Spleen (tissue), 11 donors: ENCODE measurements at regions not wholly inside any gene's neighbourhood (a gene's known extent, or its start where the extent isn't known, plus 50 kb on each side); places are given as distances from the start of the nearest gene placed in this dataset.

ENCODE experiments used
- DNase-seq: peaks from one replicate; pipeline ENCODE4 v3.0.0-alpha.2; 2020
- H3K27ac ChIP-seq, 8 donors: fragments of 200-600 bp; sonication (generic) in 7 of 8; 1 replicate in 4 of 8; 2 replicates in 4 of 8; pipeline versions ENCODE4 v1.5.0 to v1.8.0; 2016 to 2021; ENCODE audit warnings: inconsistent platforms in 4 of 8, mild to moderate bottlenecking in 4 of 8, moderate library complexity in 1 of 8
- H3K27me3 ChIP-seq, 7 donors: fragments of 200-600 bp; sonication (generic) in 6 of 7; replicated peaks in 1 of 7; 1 replicate in 4 of 7; 2 replicates in 3 of 7; pipeline versions ENCODE4 v1.5.0 to v1.8.0; 2016 to 2021; ENCODE audit warnings: inconsistent platforms in 3 of 7, mild to moderate bottlenecking in 1 of 7
- H3K36me3 ChIP-seq, 6 donors: fragments of 200-600 bp; sonication (generic) in 5 of 6; 1 replicate in 4 of 6; 2 replicates in 2 of 6; pipeline versions ENCODE4 v1.5.0 to v1.8.0; 2016 to 2021; ENCODE audit warnings: inconsistent platforms in 2 of 6
- H3K4me1 ChIP-seq, 6 donors: fragments of 200-600 bp; sonication (generic) in 5 of 6; 1 replicate in 3 of 6; 2 replicates in 3 of 6; pipeline versions ENCODE4 v1.5.0 to v1.8.0; 2016 to 2021; ENCODE audit warnings: inconsistent platforms in 3 of 6
- H3K4me3 ChIP-seq, 8 donors: fragments of 200-600 bp; sonication (generic) in 7 of 8; 1 replicate in 4 of 8; 2 replicates in 4 of 8; pipeline versions ENCODE4 v1.5.0 to v1.8.0; 2016 to 2021; ENCODE audit warnings: inconsistent platforms in 4 of 8, mild to moderate bottlenecking in 4 of 8, moderate library complexity in 2 of 8
- H3K9me3 ChIP-seq, 8 donors: fragments of 200-600 bp; sonication (generic) in 7 of 8; 1 replicate in 4 of 8; 2 replicates in 4 of 8; pipeline versions ENCODE4 v1.5.0 to v1.8.0; 2016 to 2021; ENCODE audit warnings: inconsistent platforms in 4 of 8
- CTCF ChIP-seq, 11 experiments: fragments of 200-600 bp in 7 of 11; fragments of 450-650 bp in 4 of 11; sonication (generic) in 4 of 11; IDR thresholded peaks in 8 of 11; conservative IDR thresholded peaks in 3 of 11; 1 replicate in 7 of 11; 2 replicates in 4 of 11; pipeline versions ENCODE4 v1.4.0 to v1.8.0; 2016 to 2021; ENCODE audit warnings: antibody characterized with exemption in 11 of 11, inconsistent platforms in 4 of 11, mild to moderate bottlenecking in 1 of 11
- POLR2A ChIP-seq, 3 donors: fragments of 450-650 bp; IDR thresholded peaks; one replicate each; pipeline ENCODE4 v1.5.1; 2017; ENCODE audit warnings: antibody characterized with exemption in 3 of 3, mild to moderate bottlenecking in 1 of 3
- POLR2AphosphoS5 ChIP-seq, 3 donors: sonication (generic); formaldehyde crosslinking; IDR thresholded peaks; one replicate each; pipeline ENCODE4 v1.5.1; 2017; ENCODE audit warnings: antibody characterized with exemption in 3 of 3
- WGBS, 5 donors: extraction: QIAGEN DNeasy Blood & Tissue Kit in 3 of 5; methylation state at CpG; one replicate each; pipeline versions ENCODE4 v1.1.5 to v1.1.7; 2013 to 2018; 5-methylcytosine and 5-hydroxymethylcytosine counted together
- intact Hi-C: fragments of 100-400 bp; cut with DNase I; formaldehyde crosslinking; loops from one replicate; pipeline ENCODE4 v1.15.0; 2023; ENCODE audit warnings: low total_unique reads
- donor health status: healthy with polysubstance abuse.
- donor health status: DM: no; HTN: no; CAD: no; lungs with moderate emphysema.
- donor health status: DM: no; HTN: no; CAD: no.
- donor health status: Bipolar disorder and iron deficiency.
- donor health status: healthy.
- donor health status: DM: no; HTN: no; CAD: no.
- donor health status: DM: yes; HTN: yes; CAD: no.

DNA sequence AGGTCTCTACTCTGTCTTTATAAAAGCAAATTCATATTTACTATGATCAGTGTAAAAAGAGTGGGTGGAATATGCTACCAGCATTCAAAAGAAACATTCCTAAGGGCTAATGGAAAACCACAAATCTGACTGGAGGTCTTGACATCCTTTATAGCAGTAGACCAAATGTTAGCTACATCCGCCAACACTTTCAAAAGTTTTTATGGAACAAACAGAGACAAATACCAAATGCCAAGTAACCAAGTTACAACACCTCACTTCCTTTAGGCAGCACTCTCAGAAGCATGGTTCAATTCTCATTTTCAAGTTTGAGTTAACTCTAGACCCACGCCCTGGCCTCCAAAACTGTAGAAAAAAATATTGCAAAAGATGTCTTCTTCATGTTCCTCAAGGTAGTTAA, 78.3 kb upstream of the SETBP1 start:
- Histone ChIP-seq H3K4me3 (no peak overlapping the region), H3K27me3 (no peaks in the 10 kb centered on the region), H3K9me3 (no peaks in the 10 kb centered on the region), H3K27ac (no peak overlapping the region), H3K36me3 (no peaks in the 10 kb centered on the region), H3K4me1 (peaks cover 0 to 2% (median 0%) of the 10 kb centered on the region in 6 donors)
- intact Hi-C loops, result no loop called here
- TF ChIP-seq POLR2AphosphoS5 (IDR thresholded peaks at IDR 0.05) (no peak), POLR2A (IDR thresholded peaks at IDR 0.05) (no peak), CTCF (IDR thresholded peaks at IDR 0.05 in 8 of 11, conservative IDR thresholded peaks at IDR 0.05 in 3 of 11) (no peak)
- WGBS, 5 donors, result 76 to 87% (median 80%) methylated on average over 2 of the region's 2 CpGs
- no peak for DNase-seq

DNA sequence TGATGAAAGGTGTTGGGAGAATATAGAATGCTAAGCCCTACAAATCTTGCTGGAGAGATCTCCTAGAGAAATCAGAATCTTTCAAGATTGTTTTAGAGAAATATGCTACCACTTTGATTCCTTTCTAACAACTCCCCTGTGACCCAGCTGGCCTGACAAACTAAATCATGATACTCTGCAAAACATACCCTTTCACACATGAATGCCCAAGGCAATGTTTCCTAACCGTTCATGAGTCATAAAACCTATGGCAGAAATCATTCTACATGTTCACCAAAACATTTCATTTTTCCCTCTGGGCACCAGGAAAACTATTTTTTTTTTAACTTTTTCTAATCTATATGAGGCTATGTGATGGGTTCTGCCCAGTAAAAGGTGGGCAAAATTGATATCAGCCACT, 77.8 kb upstream of the SETBP1 start:
- no peak for TF ChIP-seq POLR2AphosphoS5 (IDR thresholded peaks at IDR 0.05)
- no peak for TF ChIP-seq POLR2A (IDR thresholded peaks at IDR 0.05)
- no peak for TF ChIP-seq CTCF (IDR thresholded peaks at IDR 0.05 in 8 of 11, conservative IDR thresholded peaks at IDR 0.05 in 3 of 11)
- DNase-seq, result no peak
- intact Hi-C loops, result no loop called here
- Histone ChIP-seq H3K27me3 (no peaks in the 10 kb centered on the region), H3K27ac (no peak overlapping the region), H3K36me3 (no peaks in the 10 kb centered on the region), H3K4me3 (no peak overlapping the region), H3K9me3 (no peaks in the 10 kb centered on the region), H3K4me1 (no peaks in the 10 kb centered on the region)
- WGBS, 5 donors, result 66 to 82% (median 71%) methylated on average over 1 of the region's 1 CpG

- H3K9me3 ChIP-seq, result no peaks in the 10 kb centered on the region
- H3K4me3 ChIP-seq, result no peak overlapping the region
- WGBS, 5 donors, result 52 to 65% (median 55%) methylated on average over 2 of the region's 2 CpGs
- no peaks in the 10 kb centered on the region for H3K36me3 ChIP-seq
- intact Hi-C loops, result no loop called here
- no peak overlapping the region for H3K27ac ChIP-seq
- no peaks in the 10 kb centered on the region for H3K27me3 ChIP-seq
- H3K4me1 ChIP-seq, result no peaks in the 10 kb centered on the region
- DNase-seq, result no peak
- no peak for TF ChIP-seq POLR2AphosphoS5 (IDR thresholded peaks at IDR 0.05)
- TF ChIP-seq POLR2A (IDR thresholded peaks at IDR 0.05), result no peak
- no peak for TF ChIP-seq CTCF (IDR thresholded peaks at IDR 0.05 in 8 of 11, conservative IDR thresholded peaks at IDR 0.05 in 3 of 11)
These were observed 71.3 kb upstream of the SETBP1 start for GRCh38 chr18:44609181-44609941.

DNA sequence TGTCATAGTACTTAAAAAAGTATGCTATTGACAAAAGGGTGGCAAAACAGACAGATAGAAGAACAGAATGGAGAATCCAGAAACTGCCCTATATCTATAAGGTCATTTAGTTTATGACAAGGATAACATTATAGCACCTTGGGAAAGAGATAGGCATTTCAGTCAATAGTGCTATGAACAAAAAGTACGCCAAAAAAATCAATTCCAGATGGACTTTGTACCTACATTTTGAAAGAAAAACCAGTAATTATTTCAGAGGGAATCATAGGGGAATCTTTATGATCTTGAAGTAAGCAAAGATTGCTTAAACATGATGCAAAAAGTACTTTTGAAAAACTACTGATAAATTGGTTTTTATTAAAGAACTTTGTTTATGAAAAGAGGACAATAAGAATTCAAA, 59.9 kb upstream of the SETBP1 start:
- H3K27ac ChIP-seq, result no peak overlapping the region
- no peak for TF ChIP-seq POLR2AphosphoS5 (IDR thresholded peaks at IDR 0.05)
- TF ChIP-seq POLR2A (IDR thresholded peaks at IDR 0.05), result no peak
- TF ChIP-seq CTCF (IDR thresholded peaks at IDR 0.05 in 8 of 11, conservative IDR thresholded peaks at IDR 0.05 in 3 of 11), result no peak
- no peak for DNase-seq
- no peaks in the 10 kb centered on the region for H3K36me3 ChIP-seq
- WGBS, 5 donors, result 36 to 97% (median 92%) methylated on average over 1 of the region's 1 CpG
- H3K4me3 ChIP-seq, result no peak overlapping the region
- no peaks in the 10 kb centered on the region for H3K4me1 ChIP-seq
- H3K27me3 ChIP-seq, result no peaks in the 10 kb centered on the region
- peaks cover 0 to 12% (median 4%) of the 10 kb centered on the region in 8 donors for H3K9me3 ChIP-seq
- intact Hi-C loops, result no loop called here
